K562 (cell line): ENCODE measurements at regions not wholly inside any gene's neighbourhood (a gene's known extent, or its start where the extent isn't known, plus 50 kb on each side); places are given as distances from the start of the nearest gene placed in this dataset.

Source experiments
- ARID1B ChIP-seq: fragments of 450-650 bp; IDR thresholded peaks from 2 replicates; pipeline ENCODE4 v1.6.1; 2016; ENCODE audit warnings: antibody characterized with exemption, mild to moderate bottlenecking, inconsistent platforms
- FOXP1 ChIP-seq: sonication (generic); formaldehyde crosslinking; IDR thresholded peaks from 2 replicates; pipeline ENCODE4 v1.8.0; 2022; ENCODE audit warnings: mild to moderate bottlenecking, missing genetic modification reagents
- GABPA ChIP-seq: fragments of 200-800 bp; sonication (Bioruptor generic); conservative IDR thresholded peaks from 2 replicates; pipeline ENCODE4 v1.6.1; 2016; ENCODE audit warnings: low read depth, missing genetic modification characterization, missing compliant biosample characterization
- HMG20B ChIP-seq: fragments of 250-450 bp; sonication (Bioruptor Pico); IDR thresholded peaks from 2 replicates; pipeline ENCODE4 v1.5.0; 2021; ENCODE audit warnings: mild to moderate bottlenecking
- KLF13 ChIP-seq: fragments of 450-650 bp; IDR thresholded peaks from 2 replicates; pipeline ENCODE4 v1.6.1; 2016; ENCODE audit warnings: missing genetic modification characterization, low read depth, mild to moderate bottlenecking, missing compliant biosample characterization, moderate library complexity, borderline replicate concordance
- SP2 ChIP-seq: IDR thresholded peaks from 2 replicates; pipeline ENCODE4 v1.6.1; 2011; ENCODE audit warnings: mild to moderate bottlenecking, low read depth, low read length, moderate library complexity; ENCODE audit not compliant: poor library complexity, severe bottlenecking; ENCODE audit errors: extremely low read depth
- TF ChIP-seq, protein P1 (sequence below): fragments of 450-650 bp; IDR thresholded peaks from 2 replicates; pipeline ENCODE4 v1.6.1; 2016; ENCODE audit warnings: low read depth
- TF ChIP-seq, protein P2 (sequence below): fragments of 450-650 bp; formaldehyde crosslinking; conservative IDR thresholded peaks from 2 replicates; pipeline ENCODE4 v1.4.0; 2022; ENCODE audit warnings: mild to moderate bottlenecking, missing genetic modification characterization
- TF ChIP-seq, protein P3 (sequence below): fragments of 250-450 bp; sonication (Bioruptor Pico); IDR thresholded peaks from 2 replicates; pipeline ENCODE4 v1.5.0; 2021

DNA sequence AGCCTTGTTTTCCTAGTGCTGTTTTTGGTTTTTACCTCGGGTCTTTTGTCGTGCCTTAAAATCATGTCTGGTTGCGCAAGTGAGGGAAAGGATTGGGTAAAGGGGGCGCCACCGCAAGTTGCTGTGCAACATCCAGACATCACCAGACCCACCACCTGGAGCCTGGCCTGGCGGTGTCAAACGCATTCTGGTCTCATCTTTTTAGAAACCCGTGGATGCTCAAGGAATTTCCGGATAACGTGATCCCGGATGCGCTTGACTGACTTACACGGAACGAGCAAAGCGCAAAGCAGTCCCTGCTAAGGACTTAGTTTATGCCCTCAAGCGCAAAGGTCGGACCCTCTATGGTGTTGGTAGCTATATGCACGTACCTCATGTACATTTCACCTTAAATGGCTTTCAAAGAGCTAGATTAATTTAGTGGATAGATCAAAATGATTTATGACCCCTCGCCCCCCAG lies 105.2 kb downstream of the OR2B2 start (continued):
- TF ChIP-seq, protein P1, sequence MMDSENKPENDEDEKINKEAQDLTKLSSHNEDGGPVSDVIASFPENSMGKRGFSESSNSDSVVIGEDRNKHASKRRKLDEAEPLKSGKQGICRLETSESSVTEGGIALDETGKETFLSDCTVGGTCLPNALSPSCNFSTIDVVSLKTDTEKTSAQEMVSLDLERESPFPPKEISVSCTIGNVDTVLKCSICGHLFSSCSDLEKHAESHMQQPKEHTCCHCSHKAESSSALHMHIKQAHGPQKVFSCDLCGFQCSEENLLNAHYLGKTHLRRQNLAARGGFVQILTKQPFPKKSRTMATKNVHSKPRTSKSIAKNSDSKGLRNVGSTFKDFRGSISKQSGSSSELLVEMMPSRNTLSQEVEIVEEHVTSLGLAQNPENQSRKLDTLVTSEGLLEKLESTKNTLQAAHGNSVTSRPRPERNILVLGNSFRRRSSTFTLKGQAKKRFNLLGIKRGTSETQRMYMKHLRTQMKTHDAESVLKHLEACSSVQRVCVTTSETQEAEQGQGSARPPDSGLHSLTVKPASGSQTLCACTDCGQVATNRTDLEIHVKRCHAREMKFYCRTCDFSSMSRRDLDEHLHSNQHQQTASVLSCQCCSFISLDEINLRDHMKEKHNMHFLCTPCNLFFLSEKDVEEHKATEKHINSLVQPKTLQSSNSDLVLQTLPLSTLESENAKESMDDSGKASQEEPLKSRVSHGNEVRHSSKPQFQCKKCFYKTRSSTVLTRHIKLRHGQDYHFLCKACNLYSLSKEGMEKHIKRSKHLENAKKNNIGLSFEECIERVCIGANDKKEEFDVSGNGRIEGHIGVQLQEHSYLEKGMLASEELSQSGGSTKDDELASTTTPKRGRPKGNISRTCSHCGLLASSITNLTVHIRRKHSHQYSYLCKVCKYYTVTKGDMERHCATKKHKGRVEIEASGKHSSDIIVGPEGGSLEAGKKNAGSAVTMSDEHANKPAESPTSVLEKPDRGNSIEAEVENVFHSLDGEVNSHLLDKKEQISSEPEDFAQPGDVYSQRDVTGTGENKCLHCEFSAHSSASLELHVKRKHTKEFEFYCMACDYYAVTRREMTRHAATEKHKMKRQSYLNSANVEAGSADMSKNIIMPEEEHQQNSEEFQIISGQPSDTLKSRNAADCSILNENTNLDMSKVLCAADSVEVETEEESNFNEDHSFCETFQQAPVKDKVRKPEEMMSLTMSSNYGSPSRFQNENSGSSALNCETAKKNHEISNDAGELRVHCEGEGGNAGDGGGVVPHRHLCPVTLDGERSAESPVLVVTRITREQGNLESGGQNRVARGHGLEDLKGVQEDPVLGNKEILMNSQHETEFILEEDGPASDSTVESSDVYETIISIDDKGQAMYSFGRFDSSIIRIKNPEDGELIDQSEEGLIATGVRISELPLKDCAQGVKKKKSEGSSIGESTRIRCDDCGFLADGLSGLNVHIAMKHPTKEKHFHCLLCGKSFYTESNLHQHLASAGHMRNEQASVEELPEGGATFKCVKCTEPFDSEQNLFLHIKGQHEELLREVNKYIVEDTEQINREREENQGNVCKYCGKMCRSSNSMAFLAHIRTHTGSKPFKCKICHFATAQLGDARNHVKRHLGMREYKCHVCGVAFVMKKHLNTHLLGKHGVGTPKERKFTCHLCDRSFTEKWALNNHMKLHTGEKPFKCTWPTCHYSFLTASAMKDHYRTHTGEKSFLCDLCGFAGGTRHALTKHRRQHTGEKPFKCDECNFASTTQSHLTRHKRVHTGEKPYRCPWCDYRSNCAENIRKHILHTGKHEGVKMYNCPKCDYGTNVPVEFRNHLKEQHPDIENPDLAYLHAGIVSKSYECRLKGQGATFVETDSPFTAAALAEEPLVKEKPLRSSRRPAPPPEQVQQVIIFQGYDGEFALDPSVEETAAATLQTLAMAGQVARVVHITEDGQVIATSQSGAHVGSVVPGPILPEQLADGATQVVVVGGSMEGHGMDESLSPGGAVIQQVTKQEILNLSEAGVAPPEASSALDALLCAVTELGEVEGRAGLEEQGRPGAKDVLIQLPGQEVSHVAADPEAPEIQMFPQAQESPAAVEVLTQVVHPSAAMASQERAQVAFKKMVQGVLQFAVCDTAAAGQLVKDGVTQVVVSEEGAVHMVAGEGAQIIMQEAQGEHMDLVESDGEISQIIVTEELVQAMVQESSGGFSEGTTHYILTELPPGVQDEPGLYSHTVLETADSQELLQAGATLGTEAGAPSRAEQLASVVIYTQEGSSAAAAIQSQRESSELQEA = no peak
- no peak for TF ChIP-seq SP2
- TF ChIP-seq HMG20B (CRISPR knock-in tag) = no peak
- TF ChIP-seq FOXP1 (CRISPR knock-in tag) = no peak
- no peak for TF ChIP-seq KLF13 (tag)
- no peak; the same call in 1 of the 2 replicates for TF ChIP-seq GABPA (tag)
- TF ChIP-seq, protein P2, sequence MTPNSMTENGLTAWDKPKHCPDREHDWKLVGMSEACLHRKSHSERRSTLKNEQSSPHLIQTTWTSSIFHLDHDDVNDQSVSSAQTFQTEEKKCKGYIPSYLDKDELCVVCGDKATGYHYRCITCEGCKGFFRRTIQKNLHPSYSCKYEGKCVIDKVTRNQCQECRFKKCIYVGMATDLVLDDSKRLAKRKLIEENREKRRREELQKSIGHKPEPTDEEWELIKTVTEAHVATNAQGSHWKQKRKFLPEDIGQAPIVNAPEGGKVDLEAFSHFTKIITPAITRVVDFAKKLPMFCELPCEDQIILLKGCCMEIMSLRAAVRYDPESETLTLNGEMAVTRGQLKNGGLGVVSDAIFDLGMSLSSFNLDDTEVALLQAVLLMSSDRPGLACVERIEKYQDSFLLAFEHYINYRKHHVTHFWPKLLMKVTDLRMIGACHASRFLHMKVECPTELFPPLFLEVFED = no peak
- no peak for TF ChIP-seq ARID1B
- TF ChIP-seq, protein P3, sequence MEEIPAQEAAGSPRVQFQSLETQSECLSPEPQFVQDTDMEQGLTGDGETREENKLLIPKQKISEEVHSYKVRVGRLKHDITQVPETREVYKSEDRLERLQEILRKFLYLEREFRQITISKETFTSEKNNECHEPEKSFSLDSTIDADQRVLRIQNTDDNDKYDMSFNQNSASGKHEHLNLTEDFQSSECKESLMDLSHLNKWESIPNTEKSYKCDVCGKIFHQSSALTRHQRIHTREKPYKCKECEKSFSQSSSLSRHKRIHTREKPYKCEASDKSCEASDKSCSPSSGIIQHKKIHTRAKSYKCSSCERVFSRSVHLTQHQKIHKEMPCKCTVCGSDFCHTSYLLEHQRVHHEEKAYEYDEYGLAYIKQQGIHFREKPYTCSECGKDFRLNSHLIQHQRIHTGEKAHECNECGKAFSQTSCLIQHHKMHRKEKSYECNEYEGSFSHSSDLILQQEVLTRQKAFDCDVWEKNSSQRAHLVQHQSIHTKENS (CRISPR knock-in tag) = no peak
